SK-N-SH (cell line): ENCODE measurements at regions not wholly inside any gene's neighbourhood (a gene's known extent, or its start where the extent isn't known, plus 50 kb on each side); places are given as distances from the start of the nearest gene placed in this dataset.

Source experiments
- CTCF ChIA-PET: fragments of 300-600, 350-600 bp; formaldehyde crosslinking; extraction: SDS; loops from one replicate; lab custom pipeline; 2021; lab: Yijun Ruan, JAX
- POLR2A ChIA-PET: fragments of 350-600 bp; sonication (Branson Sonifier 250); formaldehyde crosslinking; extraction: SDS; loops from one replicate; lab custom pipeline; 2020; ENCODE audit warnings: antibody characterized with exemption, inconsistent platforms; lab: Yijun Ruan, JAX
- DNase-seq: peaks from one replicate; pipeline ENCODE4 v3.0.0; 2012
- H2AFZ ChIP-seq: fragments of 200-600 bp; sonication (generic); 2 replicates; pipeline ENCODE4 v1.8.1; 2016; ENCODE audit warnings: antibody characterized with exemption, mild to moderate bottlenecking, low read depth
- H3F3A ChIP-seq: fragments of 200-600 bp; sonication (generic); replicated peaks from 2 replicates; pipeline ENCODE3; 2016; ENCODE audit warnings: antibody characterized with exemption, mild to moderate bottlenecking; ENCODE audit not compliant: insufficient read depth
- H3K27ac ChIP-seq, 2 experiments: fragments of 200-500 bp in 1 of 2; fragments of 200-600 bp in 1 of 2; sonication (Bioruptor generic) in 1 of 2; sonication (generic), shearing (Covaris generic) in 1 of 2; 2 replicates each; pipeline versions ENCODE4 v1.5.1 to v1.6.1; 2014 to 2016; ENCODE audit warnings: low read depth in 2 of 2, inconsistent platforms in 1 of 2, low read length in 1 of 2, mild to moderate bottlenecking in 1 of 2, mixed read lengths in 1 of 2
- H3K27me3 ChIP-seq: fragments of 200-600 bp; sonication (generic), shearing (Covaris generic); 2 replicates; pipeline ENCODE4 v1.6.1; 2016; ENCODE audit warnings: mixed run types; ENCODE audit not compliant: insufficient read depth
- H3K36me3 ChIP-seq, 2 experiments: fragments of 200-500 bp in 1 of 2; fragments of 200-600 bp in 1 of 2; sonication (Bioruptor generic) in 1 of 2; sonication (generic) in 1 of 2; replicated peaks in 1 of 2; 2 replicates each; pipeline versions ENCODE3 to v1.5.1; 2014 to 2016; ENCODE audit warnings: low read length in 1 of 2, mild to moderate bottlenecking in 1 of 2; ENCODE audit not compliant: insufficient read depth in 2 of 2, control insufficient read depth in 1 of 2
- H3K4me1 ChIP-seq, 2 experiments: fragments of 200-500 bp in 1 of 2; fragments of 200-600 bp in 1 of 2; sonication (Bioruptor generic) in 1 of 2; sonication (generic), shearing (Covaris generic) in 1 of 2; 2 replicates each; pipeline versions ENCODE4 v1.5.1 to v1.6.1; 2014 to 2016; ENCODE audit warnings: low read depth in 1 of 2, low read length in 1 of 2, mixed run types in 1 of 2; ENCODE audit not compliant: insufficient read depth in 2 of 2, control insufficient read depth in 1 of 2
- H3K4me2 ChIP-seq: fragments of 200-600 bp; sonication (generic), shearing (Covaris generic); 2 replicates; pipeline ENCODE4 v1.6.1; 2017; ENCODE audit warnings: mixed run types
- H3K4me3 ChIP-seq, 2 experiments: fragments of 200-500 bp in 1 of 2; fragments of 200-600 bp in 1 of 2; sonication (Bioruptor generic) in 1 of 2; sonication (generic), shearing (Covaris generic) in 1 of 2; 2 replicates each; pipeline versions ENCODE4 v1.5.1 to v1.8.1; 2014 to 2016; ENCODE audit warnings: low read depth in 2 of 2, inconsistent platforms in 1 of 2, low read length in 1 of 2, mild to moderate bottlenecking in 1 of 2, mixed read lengths in 1 of 2, moderate library complexity in 1 of 2
- H3K79me2 ChIP-seq: fragments of 200-600 bp; sonication (generic); 2 replicates; pipeline ENCODE4 v1.8.1; 2017; ENCODE audit warnings: mild to moderate bottlenecking; ENCODE audit not compliant: insufficient read depth
- H3K9ac ChIP-seq: fragments of 200-600 bp; sonication (generic); 2 replicates; pipeline ENCODE4 v1.6.1; 2017; ENCODE audit warnings: mixed run types
- H3K9me2 ChIP-seq: fragments of 200-600 bp; sonication (generic); 2 replicates; pipeline ENCODE4 v1.6.1; 2017; ENCODE audit warnings: mixed run types
- H3K9me3 ChIP-seq: fragments of 200-600 bp; sonication (generic); 2 replicates; pipeline ENCODE4 v1.6.1; 2017; ENCODE audit warnings: mixed run types, mild to moderate bottlenecking, moderate library complexity
- H4K20me1 ChIP-seq: fragments of 200-600 bp; sonication (generic); 2 replicates; pipeline ENCODE4 v1.6.1; 2017; ENCODE audit warnings: mild to moderate bottlenecking, mixed run types; ENCODE audit not compliant: insufficient read depth
- EP300 ChIP-seq, 2 experiments: IDR thresholded peaks; 2 replicates each; pipeline versions ENCODE4 v1.4.0 to v1.6.1; 2012; ENCODE audit warnings: borderline replicate concordance in 1 of 2, low read depth in 1 of 2, low read length in 1 of 2
- FOSL2 ChIP-seq: IDR thresholded peaks from 2 replicates; pipeline ENCODE4 v1.4.0; 2012; ENCODE audit warnings: low read depth, mild to moderate bottlenecking, moderate library complexity, borderline replicate concordance
- MXI1 ChIP-seq: IDR thresholded peaks from 2 replicates; pipeline ENCODE4 v1.6.1; 2012; ENCODE audit warnings: mild to moderate bottlenecking, low read depth, low read length, improper control_type of control experiment
- RXRA ChIP-seq: IDR thresholded peaks from 2 replicates; pipeline ENCODE4 v1.4.0; 2012; ENCODE audit warnings: low read depth, mild to moderate bottlenecking, borderline replicate concordance
- TCF12 ChIP-seq: IDR thresholded peaks from 2 replicates; pipeline ENCODE4 v1.4.0; 2012
- WGBS: methylation state at CpG from one replicate; pipeline ENCODE4 v1.1.6; 2017; ENCODE audit warnings: low lambda C conversion rate; 5-methylcytosine and 5-hydroxymethylcytosine counted together
- TF ChIP-seq, protein P1 (sequence below): IDR thresholded peaks from 2 replicates; pipeline ENCODE4 v1.4.0; 2012; ENCODE audit warnings: low read depth, borderline replicate concordance
- TF ChIP-seq, protein P2 (sequence below): IDR thresholded peaks from 2 replicates; pipeline ENCODE4; 2012
- TF ChIP-seq, protein P3 (sequence below): IDR thresholded peaks from 2 replicates; pipeline ENCODE4 v1.4.0; 2012; ENCODE audit warnings: low read depth
- TF ChIP-seq, protein P4 (sequence below): fragments of 200-600 bp; sonication (generic); IDR thresholded peaks from 2 replicates; pipeline ENCODE4 v1.6.1; 2017; ENCODE audit warnings: antibody characterized with exemption, mild to moderate bottlenecking, moderate library complexity

DNA sequence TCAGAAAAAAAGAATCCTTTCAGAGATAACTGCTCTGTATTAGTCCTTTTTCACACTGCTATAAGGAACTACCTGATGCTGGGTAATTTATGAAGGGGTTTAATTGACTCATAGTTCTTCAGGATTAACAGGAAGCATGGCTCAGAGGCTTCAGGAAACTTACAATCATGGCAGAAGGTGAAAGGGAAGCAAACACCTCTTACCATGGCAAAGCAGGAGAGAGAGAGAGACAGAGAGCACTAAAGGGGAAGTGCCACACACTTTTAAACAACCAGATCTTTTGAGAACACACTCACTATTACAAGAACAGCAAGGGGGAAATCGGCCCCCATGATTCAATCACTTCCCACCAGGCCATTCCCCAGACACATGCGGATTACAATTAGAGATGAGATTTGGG is 114.2 kb downstream of the TES start:
- no peak for TF ChIP-seq TCF12
- TF ChIP-seq, all 33 proteins: peak for 0
- Histone ChIP-seq H3K9ac (no peak overlapping the region), H3F3A (peaks cover 28% of the 10 kb centered on the region), H3K9me2 (no peaks in the 10 kb centered on the region), H4K20me1 (no peaks in the 10 kb centered on the region), H3K79me2 (no peaks in the 10 kb centered on the region), H3K4me3 (no peak overlapping the region), H3K4me2 (no peak overlapping the region), H3K27me3 (no peaks in the 10 kb centered on the region), H2AFZ (no peak overlapping the region), H3K4me1 (peaks cover 0 to 19% of the 10 kb centered on the region in 2 experiments; a peak in 3 of 4 replicates), H3K36me3 (no peaks in the 10 kb centered on the region), H3K9me3 (peaks cover 5% of the 10 kb centered on the region; the same call in 1 of the 2 replicates), H3K27ac (peak overlapping the region in 1 of 2 experiments; percentile 26; a peak in 1 of 4 replicates)
- DNase-seq, result no peak
- ChIA-PET CTCF (no interaction called here), POLR2A (no interaction called here)
- 61% methylated on average over 2 of the region's 2 CpGs for WGBS

DNA sequence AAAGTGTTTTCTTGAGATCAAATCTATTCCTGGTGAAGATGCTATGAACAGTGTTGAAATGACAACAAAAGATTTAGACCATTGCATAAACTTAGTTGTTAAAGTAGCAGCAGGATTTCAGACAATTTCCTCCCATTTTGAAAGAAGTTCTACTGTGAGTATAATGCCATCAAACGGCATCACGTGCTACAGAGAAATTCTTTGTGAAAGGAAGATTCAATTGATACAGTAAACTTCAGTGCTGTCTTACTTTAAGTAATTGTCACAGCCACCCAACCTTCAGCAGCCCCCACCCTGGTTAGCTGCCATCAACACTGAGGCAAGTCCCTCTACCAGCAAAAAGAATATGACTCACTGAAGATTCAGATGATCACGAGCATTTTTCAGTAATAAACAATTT is 115.2 kb downstream of the TES start:
- POLR2A ChIA-PET, result no interaction called here
- TF ChIP-seq FOSL2, result peak; percentile 48; the same call in 1 of the 2 replicates
- TF ChIP-seq, protein P1, sequence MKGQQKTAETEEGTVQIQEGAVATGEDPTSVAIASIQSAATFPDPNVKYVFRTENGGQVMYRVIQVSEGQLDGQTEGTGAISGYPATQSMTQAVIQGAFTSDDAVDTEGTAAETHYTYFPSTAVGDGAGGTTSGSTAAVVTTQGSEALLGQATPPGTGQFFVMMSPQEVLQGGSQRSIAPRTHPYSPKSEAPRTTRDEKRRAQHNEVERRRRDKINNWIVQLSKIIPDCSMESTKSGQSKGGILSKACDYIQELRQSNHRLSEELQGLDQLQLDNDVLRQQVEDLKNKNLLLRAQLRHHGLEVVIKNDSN, result 0 out of 2 replicates have a peak, but pooled peaks have one; percentile 46
- TF ChIP-seq, protein P2, sequence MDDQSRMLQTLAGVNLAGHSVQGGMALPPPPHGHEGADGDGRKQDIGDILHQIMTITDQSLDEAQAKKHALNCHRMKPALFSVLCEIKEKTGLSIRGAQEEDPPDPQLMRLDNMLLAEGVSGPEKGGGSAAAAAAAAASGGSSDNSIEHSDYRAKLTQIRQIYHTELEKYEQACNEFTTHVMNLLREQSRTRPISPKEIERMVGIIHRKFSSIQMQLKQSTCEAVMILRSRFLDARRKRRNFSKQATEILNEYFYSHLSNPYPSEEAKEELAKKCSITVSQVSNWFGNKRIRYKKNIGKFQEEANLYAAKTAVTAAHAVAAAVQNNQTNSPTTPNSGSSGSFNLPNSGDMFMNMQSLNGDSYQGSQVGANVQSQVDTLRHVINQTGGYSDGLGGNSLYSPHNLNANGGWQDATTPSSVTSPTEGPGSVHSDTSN, result peak; percentile 23; the same call in 1 of the 2 replicates
- TF ChIP-seq MXI1, result no peak
- TF ChIP-seq TCF12, result peak; percentile 31; the same call in 1 of the 2 replicates
- TF ChIP-seq EP300 (IDR thresholded peaks at IDR 0.05; ENCODE audit: borderline replicate concordance in 1 of 2, low read depth in 1 of 2, low read length in 1 of 2), result peak in 1 of 2 experiments; percentile 31; a peak in 1 of 4 replicates
- TF ChIP-seq RXRA, result no peak
- TF ChIP-seq, protein P3, sequence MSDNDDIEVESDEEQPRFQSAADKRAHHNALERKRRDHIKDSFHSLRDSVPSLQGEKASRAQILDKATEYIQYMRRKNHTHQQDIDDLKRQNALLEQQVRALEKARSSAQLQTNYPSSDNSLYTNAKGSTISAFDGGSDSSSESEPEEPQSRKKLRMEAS, result peak; percentile 55; the same call in 1 of the 2 replicates
- TF ChIP-seq, protein P4, sequence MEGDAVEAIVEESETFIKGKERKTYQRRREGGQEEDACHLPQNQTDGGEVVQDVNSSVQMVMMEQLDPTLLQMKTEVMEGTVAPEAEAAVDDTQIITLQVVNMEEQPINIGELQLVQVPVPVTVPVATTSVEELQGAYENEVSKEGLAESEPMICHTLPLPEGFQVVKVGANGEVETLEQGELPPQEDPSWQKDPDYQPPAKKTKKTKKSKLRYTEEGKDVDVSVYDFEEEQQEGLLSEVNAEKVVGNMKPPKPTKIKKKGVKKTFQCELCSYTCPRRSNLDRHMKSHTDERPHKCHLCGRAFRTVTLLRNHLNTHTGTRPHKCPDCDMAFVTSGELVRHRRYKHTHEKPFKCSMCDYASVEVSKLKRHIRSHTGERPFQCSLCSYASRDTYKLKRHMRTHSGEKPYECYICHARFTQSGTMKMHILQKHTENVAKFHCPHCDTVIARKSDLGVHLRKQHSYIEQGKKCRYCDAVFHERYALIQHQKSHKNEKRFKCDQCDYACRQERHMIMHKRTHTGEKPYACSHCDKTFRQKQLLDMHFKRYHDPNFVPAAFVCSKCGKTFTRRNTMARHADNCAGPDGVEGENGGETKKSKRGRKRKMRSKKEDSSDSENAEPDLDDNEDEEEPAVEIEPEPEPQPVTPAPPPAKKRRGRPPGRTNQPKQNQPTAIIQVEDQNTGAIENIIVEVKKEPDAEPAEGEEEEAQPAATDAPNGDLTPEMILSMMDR, result no peak
- Histone ChIP-seq H3K4me2 (peak overlapping the region; percentile 2; the same call in 1 of the 2 replicates), H3K9me3 (0 out of 2 replicates have a peak, but pooled peaks cover under 1% of the 10 kb centered on the region), H3K9ac (no peak overlapping the region), H3F3A (peaks cover 31% of the 10 kb centered on the region), H4K20me1 (no peaks in the 10 kb centered on the region), H3K36me3 (no peaks in the 10 kb centered on the region), H3K4me1 (peaks cover 0 to 19% of the 10 kb centered on the region in 2 experiments), H3K79me2 (no peaks in the 10 kb centered on the region), H3K27me3 (no peaks in the 10 kb centered on the region), H2AFZ (peak overlapping the region; percentile 10; the same call in 1 of the 2 replicates), H3K27ac (peak overlapping the region; percentile 20 to 26; a peak in 2 of 4 replicates), H3K9me2 (no peaks in the 10 kb centered on the region), H3K4me3 (no peak overlapping the region)
- DNase-seq, result no peak
- CTCF ChIA-PET, result interaction anchor here (1.1 to 1.2 kb wide), 2 partner anchors 22 to 264 kb away, joined by 3 read pairs; no protein-coding TSS in a partner anchor
- 21% methylated on average over 3 of the region's 3 CpGs for WGBS
